HL-60 (cell line): ENCODE measurements at regions not wholly inside any gene's neighbourhood (a gene's known extent, or its start where the extent isn't known, plus 50 kb on each side); places are given as distances from the start of the nearest gene placed in this dataset.

Experiments used
- DNase-seq, 2 experiments: peaks; one replicate each; pipeline ENCODE4 v3.0.0-alpha.2; 2010 to 2020; ENCODE audit warnings: low read depth in 1 of 2, low spot score in 1 of 2
- H3K27ac ChIP-seq: fragments of 250-450 bp; sonication (Bioruptor Pico); replicated peaks from 2 replicates; pipeline ENCODE4 v1.5.1; 2020; ENCODE audit warnings: mild to moderate bottlenecking, moderate library complexity
- H3K27me3 ChIP-seq: fragments of 250-450 bp; sonication (Bioruptor Pico); 2 replicates; pipeline ENCODE4 v1.5.1; 2021; ENCODE audit warnings: mild to moderate bottlenecking, moderate library complexity; ENCODE audit not compliant: insufficient read depth, poor library complexity, severe bottlenecking
- H3K4me3 ChIP-seq: replicated peaks from 2 replicates; pipeline ENCODE4 v1.5.1; 2011; ENCODE audit warnings: mild to moderate bottlenecking, control low read depth, low read length; ENCODE audit not compliant: insufficient read depth
- POLR2AphosphoS5 ChIP-seq: IDR thresholded peaks from 2 replicates; pipeline ENCODE4 v1.6.1; 2012; ENCODE audit warnings: low read depth
- SPI1 ChIP-seq: IDR thresholded peaks from 2 replicates; pipeline ENCODE4 v1.6.1; 2012; ENCODE audit warnings: low read depth, mild to moderate bottlenecking, borderline replicate concordance
- TF ChIP-seq, protein P1 (sequence below): IDR thresholded peaks from 2 replicates; pipeline ENCODE4 v1.6.1; 2012; ENCODE audit warnings: low read depth; ENCODE audit not compliant: insufficient replicate concordance

DNA sequence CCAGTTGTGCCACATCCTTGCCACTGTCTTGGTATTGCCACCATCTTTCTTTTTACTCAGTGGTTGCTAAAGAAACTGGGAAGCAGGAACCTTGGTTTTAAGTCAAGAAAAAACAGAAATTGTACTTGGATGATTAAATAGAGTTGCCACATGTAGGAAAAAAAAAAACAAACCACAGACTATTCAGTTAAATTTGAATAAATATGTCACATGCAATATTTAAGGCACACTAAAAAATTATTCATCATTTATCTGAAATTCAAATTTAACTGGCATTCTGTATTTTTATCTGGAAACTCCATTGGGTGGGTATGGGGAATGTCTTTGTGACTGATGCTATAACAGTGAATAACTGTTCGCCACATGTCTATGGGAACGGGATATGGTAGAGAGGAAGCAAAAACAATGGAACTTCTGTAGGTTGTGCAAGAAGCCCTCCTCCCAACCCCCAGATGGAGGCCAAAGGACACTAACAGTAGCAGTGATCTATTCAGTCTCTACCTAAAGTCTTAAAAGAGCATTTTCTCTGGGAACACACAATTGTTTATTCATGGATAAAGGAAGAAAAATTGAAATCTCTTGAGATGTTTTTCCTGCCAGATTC, 57.0 kb upstream of the PLAC8 start:
- Histone ChIP-seq H3K27me3 (no peaks in the 10 kb centered on the region), H3K27ac (peak overlapping the region; percentile 34), H3K4me3 (no peak overlapping the region)
- no peak for TF ChIP-seq POLR2AphosphoS5
- peak; percentile 4; the same call in 1 of the 2 replicates for TF ChIP-seq SPI1
- DNase-seq = peak in 1 of 2 experiments; percentile 47

GRCh38 chr4:83170952-83171399, 56.4 kb upstream of the PLAC8 start:
- TF ChIP-seq, protein P1, sequence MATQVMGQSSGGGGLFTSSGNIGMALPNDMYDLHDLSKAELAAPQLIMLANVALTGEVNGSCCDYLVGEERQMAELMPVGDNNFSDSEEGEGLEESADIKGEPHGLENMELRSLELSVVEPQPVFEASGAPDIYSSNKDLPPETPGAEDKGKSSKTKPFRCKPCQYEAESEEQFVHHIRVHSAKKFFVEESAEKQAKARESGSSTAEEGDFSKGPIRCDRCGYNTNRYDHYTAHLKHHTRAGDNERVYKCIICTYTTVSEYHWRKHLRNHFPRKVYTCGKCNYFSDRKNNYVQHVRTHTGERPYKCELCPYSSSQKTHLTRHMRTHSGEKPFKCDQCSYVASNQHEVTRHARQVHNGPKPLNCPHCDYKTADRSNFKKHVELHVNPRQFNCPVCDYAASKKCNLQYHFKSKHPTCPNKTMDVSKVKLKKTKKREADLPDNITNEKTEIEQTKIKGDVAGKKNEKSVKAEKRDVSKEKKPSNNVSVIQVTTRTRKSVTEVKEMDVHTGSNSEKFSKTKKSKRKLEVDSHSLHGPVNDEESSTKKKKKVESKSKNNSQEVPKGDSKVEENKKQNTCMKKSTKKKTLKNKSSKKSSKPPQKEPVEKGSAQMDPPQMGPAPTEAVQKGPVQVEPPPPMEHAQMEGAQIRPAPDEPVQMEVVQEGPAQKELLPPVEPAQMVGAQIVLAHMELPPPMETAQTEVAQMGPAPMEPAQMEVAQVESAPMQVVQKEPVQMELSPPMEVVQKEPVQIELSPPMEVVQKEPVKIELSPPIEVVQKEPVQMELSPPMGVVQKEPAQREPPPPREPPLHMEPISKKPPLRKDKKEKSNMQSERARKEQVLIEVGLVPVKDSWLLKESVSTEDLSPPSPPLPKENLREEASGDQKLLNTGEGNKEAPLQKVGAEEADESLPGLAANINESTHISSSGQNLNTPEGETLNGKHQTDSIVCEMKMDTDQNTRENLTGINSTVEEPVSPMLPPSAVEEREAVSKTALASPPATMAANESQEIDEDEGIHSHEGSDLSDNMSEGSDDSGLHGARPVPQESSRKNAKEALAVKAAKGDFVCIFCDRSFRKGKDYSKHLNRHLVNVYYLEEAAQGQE = no peak
- TF ChIP-seq POLR2AphosphoS5 = 0 out of 2 replicates have a peak, but pooled peaks have one; percentile 27

More at GRCh38 chr4:83170952-83171399, 56.4 kb upstream of the PLAC8 start:
- Histone ChIP-seq H3K27me3 (no peaks in the 10 kb centered on the region), H3K27ac (peak overlapping the region; percentile 34), H3K4me3 (no peak overlapping the region)
- DNase-seq = peak in 1 of 2 experiments; percentile 16
